ENCODE measurements at regions not wholly inside any gene's neighbourhood (a gene's known extent, or its start where the extent isn't known, plus 50 kb on each side); places are given as distances from the start of the nearest gene placed in this dataset.

- TF ChIP-seq CTCF (IDR thresholded peaks at IDR 0.05), result no peak
- DNase-seq (no peak), ATAC-seq (no peak)
- H3K27me3 ChIP-seq (ENCODE audit: low read depth), result no peaks in the 10 kb centered on the region
- no peaks in the 10 kb centered on the region for H3K9me3 ChIP-seq
- no peaks in the 10 kb centered on the region for H3K4me1 ChIP-seq
- H3K36me3 ChIP-seq, result no peaks in the 10 kb centered on the region
- H3K27ac ChIP-seq, result no peak overlapping the region
- intact Hi-C loops (cut with DNase I), result no loop called here
- H3K4me3 ChIP-seq, result no peak overlapping the region
Measured at GRCh38 chr13:58151452-58151851, 519.9 kb downstream of the PCDH17 start.

GRCh38 chr13:58160980-58161379 lies 529.4 kb downstream of the PCDH17 start:
- ATAC-seq (no peak), DNase-seq (no peak)
- Histone ChIP-seq H3K27me3 (ENCODE audit: low read depth) (no peaks in the 10 kb centered on the region), H3K4me3 (no peak overlapping the region), H3K4me1 (no peaks in the 10 kb centered on the region), H3K9me3 (no peaks in the 10 kb centered on the region), H3K27ac (no peak overlapping the region), H3K36me3 (no peaks in the 10 kb centered on the region)
- TF ChIP-seq CTCF (IDR thresholded peaks at IDR 0.05), result no peak
- intact Hi-C loops (cut with DNase I), result no loop called here

GRCh38 chr13:58165617-58166016 lies 534.1 kb downstream of the PCDH17 start:
- Histone ChIP-seq H3K27ac (no peak overlapping the region), H3K27me3 (ENCODE audit: low read depth) (no peaks in the 10 kb centered on the region), H3K4me1 (no peaks in the 10 kb centered on the region), H3K9me3 (no peaks in the 10 kb centered on the region), H3K4me3 (no peak overlapping the region), H3K36me3 (no peaks in the 10 kb centered on the region)
- TF ChIP-seq CTCF (IDR thresholded peaks at IDR 0.05), result no peak
- intact Hi-C loops (cut with DNase I), result no loop called here
- no peak for DNase-seq
- no peak for ATAC-seq

- Histone ChIP-seq H3K36me3 (no peaks in the 10 kb centered on the region), H3K4me3 (no peak overlapping the region), H3K27ac (no peak overlapping the region), H3K27me3 (ENCODE audit: low read depth) (no peaks in the 10 kb centered on the region), H3K4me1 (no peaks in the 10 kb centered on the region), H3K9me3 (no peaks in the 10 kb centered on the region)
- intact Hi-C loops (cut with DNase I), result no loop called here
- no peak for TF ChIP-seq CTCF (IDR thresholded peaks at IDR 0.05)
- no peak for DNase-seq
- no peak for ATAC-seq
Measured at GRCh38 chr13:58181111-58181510, 549.6 kb downstream of the PCDH17 start.

GRCh38 chr13:58187881-58188280 lies 556.3 kb downstream of the PCDH17 start:
- H3K36me3 ChIP-seq, result no peaks in the 10 kb centered on the region
- H3K4me3 ChIP-seq, result no peak overlapping the region
- DNase-seq (no peak), ATAC-seq (no peak)
- no peak overlapping the region for H3K27ac ChIP-seq
- intact Hi-C loops (cut with DNase I), result no loop called here
- no peak for TF ChIP-seq CTCF (IDR thresholded peaks at IDR 0.05)
- no peaks in the 10 kb centered on the region for H3K27me3 ChIP-seq (ENCODE audit: low read depth)
- H3K4me1 ChIP-seq, result no peaks in the 10 kb centered on the region
- no peaks in the 10 kb centered on the region for H3K9me3 ChIP-seq

GRCh38 chr13:58190577-58190976 lies 559.0 kb downstream of the PCDH17 start:
- no peak for DNase-seq
- Histone ChIP-seq H3K27me3 (ENCODE audit: low read depth) (no peaks in the 10 kb centered on the region), H3K4me3 (no peak overlapping the region), H3K36me3 (no peaks in the 10 kb centered on the region), H3K9me3 (no peaks in the 10 kb centered on the region), H3K4me1 (no peaks in the 10 kb centered on the region), H3K27ac (no peak overlapping the region)
- TF ChIP-seq CTCF (IDR thresholded peaks at IDR 0.05), result no peak
- ATAC-seq, result no peak
- intact Hi-C loops (cut with DNase I), result no loop called here
